Smooth muscle cell (in vitro differentiated cells): ENCODE measurements at regions not wholly inside any gene's neighbourhood (a gene's known extent, or its start where the extent isn't known, plus 50 kb on each side); places are given as distances from the start of the nearest gene placed in this dataset.

Experiments
- DNase-seq: peaks from one replicate; lab custom pipeline; 2025; ENCODE audit not compliant: unreplicated experiment; lab: John Stamatoyannopoulos, UW
- H2AFZ ChIP-seq: fragments of 200-600 bp; sonication (generic); 2 replicates; pipeline ENCODE4 v1.6.0; 2016; ENCODE audit warnings: antibody characterized with exemption, low read depth, mild to moderate bottlenecking
- H3F3A ChIP-seq: fragments of 200-600 bp; sonication (generic); 2 replicates; pipeline ENCODE4 v1.6.0; 2017; ENCODE audit warnings: antibody characterized with exemption, low read depth
- H3K27ac ChIP-seq: fragments of 200-600 bp; sonication (generic); 2 replicates; pipeline ENCODE4 v1.5.1; 2016; ENCODE audit warnings: low read depth, mild to moderate bottlenecking
- H3K27me3 ChIP-seq: fragments of 200-600 bp; sonication (generic); 2 replicates; pipeline ENCODE4 v1.6.1; 2016; ENCODE audit warnings: low read depth, mild to moderate bottlenecking
- H3K36me3 ChIP-seq: fragments of 200-600 bp; sonication (generic); 2 replicates; pipeline ENCODE4 v1.5.1; 2016; ENCODE audit warnings: low read depth
- H3K4me1 ChIP-seq: fragments of 200-600 bp; sonication (generic); 2 replicates; pipeline ENCODE4 v1.5.1; 2016; ENCODE audit warnings: low read depth
- H3K4me2 ChIP-seq: fragments of 200-600 bp; sonication (generic); 2 replicates; pipeline ENCODE4 v1.6.0; 2016; ENCODE audit warnings: mild to moderate bottlenecking
- H3K4me3 ChIP-seq: fragments of 200-600 bp; sonication (generic); 2 replicates; pipeline ENCODE4 v1.5.1; 2016; ENCODE audit warnings: mild to moderate bottlenecking
- H3K79me2 ChIP-seq: fragments of 200-600 bp; sonication (generic); 2 replicates; pipeline ENCODE4 v1.6.0; 2016; ENCODE audit warnings: low read depth, mild to moderate bottlenecking
- H3K9ac ChIP-seq: fragments of 200-600 bp; sonication (generic); 2 replicates; pipeline ENCODE4 v1.6.0; 2016; ENCODE audit warnings: low read depth
- H3K9me3 ChIP-seq: fragments of 200-600 bp; sonication (generic); replicated peaks from 2 replicates; pipeline ENCODE4 v1.5.1; 2016; ENCODE audit warnings: low read depth
- H4K20me1 ChIP-seq: fragments of 200-600 bp; sonication (generic); 2 replicates; pipeline ENCODE4 v1.6.0; 2016; ENCODE audit warnings: low read depth
- WGBS: methylation state at CpG from one replicate; pipeline ENCODE4 v1.1.7; 2016; ENCODE audit warnings: low lambda C conversion rate; 5-methylcytosine and 5-hydroxymethylcytosine counted together
- TF ChIP-seq, protein P1 (sequence below): fragments of 200-600 bp; sonication (generic); IDR thresholded peaks from 2 replicates; pipeline ENCODE4 v1.5.1; 2017; ENCODE audit warnings: borderline replicate concordance, mild to moderate bottlenecking, antibody characterized with exemption; ENCODE audit not compliant: insufficient read depth, poor library complexity, severe bottlenecking

DNA sequence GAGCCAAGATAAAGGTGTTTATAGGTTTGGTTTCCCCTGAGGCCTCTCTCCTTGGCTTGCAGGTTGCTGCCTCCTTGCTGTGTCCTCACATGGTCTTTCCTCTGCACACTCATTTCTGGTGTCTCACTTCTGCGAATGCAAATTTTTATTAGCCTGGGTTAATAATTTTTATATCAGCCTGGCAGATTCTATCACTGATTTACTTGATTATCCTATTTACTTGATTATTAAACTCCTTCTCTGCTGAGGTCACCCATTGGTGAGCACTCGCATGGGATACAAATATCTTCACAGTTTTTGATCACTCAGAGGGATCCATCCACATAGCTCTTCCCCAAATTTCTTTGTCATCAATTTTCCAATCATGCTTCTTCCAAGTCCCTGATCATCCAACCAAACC, 90.9 kb upstream of the IGLL5 start:
- TF ChIP-seq, protein P1, sequence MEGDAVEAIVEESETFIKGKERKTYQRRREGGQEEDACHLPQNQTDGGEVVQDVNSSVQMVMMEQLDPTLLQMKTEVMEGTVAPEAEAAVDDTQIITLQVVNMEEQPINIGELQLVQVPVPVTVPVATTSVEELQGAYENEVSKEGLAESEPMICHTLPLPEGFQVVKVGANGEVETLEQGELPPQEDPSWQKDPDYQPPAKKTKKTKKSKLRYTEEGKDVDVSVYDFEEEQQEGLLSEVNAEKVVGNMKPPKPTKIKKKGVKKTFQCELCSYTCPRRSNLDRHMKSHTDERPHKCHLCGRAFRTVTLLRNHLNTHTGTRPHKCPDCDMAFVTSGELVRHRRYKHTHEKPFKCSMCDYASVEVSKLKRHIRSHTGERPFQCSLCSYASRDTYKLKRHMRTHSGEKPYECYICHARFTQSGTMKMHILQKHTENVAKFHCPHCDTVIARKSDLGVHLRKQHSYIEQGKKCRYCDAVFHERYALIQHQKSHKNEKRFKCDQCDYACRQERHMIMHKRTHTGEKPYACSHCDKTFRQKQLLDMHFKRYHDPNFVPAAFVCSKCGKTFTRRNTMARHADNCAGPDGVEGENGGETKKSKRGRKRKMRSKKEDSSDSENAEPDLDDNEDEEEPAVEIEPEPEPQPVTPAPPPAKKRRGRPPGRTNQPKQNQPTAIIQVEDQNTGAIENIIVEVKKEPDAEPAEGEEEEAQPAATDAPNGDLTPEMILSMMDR = no peak
- Histone ChIP-seq H3K9me3 (no peaks in the 10 kb centered on the region), H2AFZ (no peak overlapping the region), H3K27ac (no peak overlapping the region), H3K27me3 (peaks cover 30% of the 10 kb centered on the region), H3K36me3 (no peaks in the 10 kb centered on the region), H3K4me2 (no peak overlapping the region), H3K9ac (no peak overlapping the region), H3K79me2 (no peaks in the 10 kb centered on the region), H3K4me1 (no peaks in the 10 kb centered on the region), H4K20me1 (no peaks in the 10 kb centered on the region), H3F3A (no peaks in the 10 kb centered on the region), H3K4me3 (no peak overlapping the region)
- no peak for DNase-seq
- WGBS = 46% methylated on average over 2 of the region's 2 CpGs

DNA sequence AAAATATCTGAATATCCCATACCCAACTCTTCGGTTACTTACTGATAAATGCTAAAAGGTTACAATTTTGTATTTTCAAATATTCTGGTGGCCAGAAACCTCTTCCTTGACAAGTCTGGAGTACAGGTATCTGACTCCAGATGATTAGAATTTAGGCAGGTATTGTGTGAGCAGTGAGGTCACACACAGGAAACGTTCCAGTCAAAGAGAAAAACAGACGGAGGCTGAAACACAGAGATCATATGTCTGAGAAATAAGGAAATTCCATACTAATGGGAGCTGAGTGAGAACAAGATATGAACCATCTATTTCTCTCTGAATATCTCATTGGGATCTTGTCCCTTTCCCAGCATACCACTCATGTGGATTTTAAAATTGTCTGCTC, 89.4 kb upstream of the IGLL5 start:
- Histone ChIP-seq H3K9me3 (no peaks in the 10 kb centered on the region), H3K4me1 (no peaks in the 10 kb centered on the region), H3K4me3 (no peak overlapping the region), H3K27ac (no peak overlapping the region), H3K4me2 (no peak overlapping the region), H2AFZ (no peak overlapping the region), H3K27me3 (peaks cover 45% of the 10 kb centered on the region), H3K79me2 (no peaks in the 10 kb centered on the region), H3K36me3 (no peaks in the 10 kb centered on the region), H3K9ac (no peak overlapping the region), H4K20me1 (no peaks in the 10 kb centered on the region), H3F3A (no peaks in the 10 kb centered on the region)
- 48% methylated on average over 3 of the region's 3 CpGs for WGBS
- DNase-seq = no peak
- TF ChIP-seq, protein P1 = no peak

DNA sequence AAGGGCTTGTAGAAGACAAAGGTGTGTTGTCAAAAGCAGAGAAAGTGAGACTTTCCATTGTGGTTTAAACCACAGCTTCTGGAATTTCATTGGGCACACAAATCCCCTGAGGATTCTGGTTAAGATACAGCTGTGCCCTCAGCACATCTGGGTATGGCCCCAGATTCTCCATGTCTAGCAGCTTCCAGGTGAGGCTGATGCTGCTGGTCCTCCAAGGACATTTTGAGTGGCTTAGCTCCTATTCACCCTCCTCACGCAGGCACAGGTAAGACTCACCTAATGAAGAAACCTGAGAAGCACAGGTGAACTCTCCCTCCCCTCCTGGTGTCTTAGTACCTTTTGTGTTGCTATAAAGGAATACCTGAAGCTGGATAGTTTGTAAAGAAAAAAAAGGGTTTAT, 88.9 kb upstream of the IGLL5 start:
- 52% methylated on average over 1 of the region's 1 CpG for WGBS

DNA sequence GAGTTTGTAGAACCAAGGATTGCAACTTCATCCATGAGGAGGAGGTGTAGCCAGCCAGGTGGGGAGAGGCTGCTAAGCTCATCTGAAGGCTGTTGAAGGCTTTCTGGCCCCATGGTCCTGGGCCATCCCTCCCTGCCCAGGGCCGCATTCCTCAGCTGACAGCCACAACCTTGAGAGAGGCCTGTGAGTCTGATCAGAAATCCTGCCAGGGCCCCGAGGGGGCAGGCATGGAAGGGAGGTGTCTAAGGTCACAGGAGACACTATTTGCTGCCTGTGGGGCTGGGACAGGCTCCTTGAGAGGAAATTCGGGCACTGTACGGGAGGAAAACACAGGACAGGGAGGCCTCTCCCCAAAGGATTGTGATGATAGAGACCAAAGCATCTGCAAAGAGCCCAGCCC, 88.1 kb upstream of the IGLL5 start:
- 48% methylated on average over 4 of the region's 4 CpGs for WGBS
- no peak overlapping the region for H3K9ac ChIP-seq
- H3K4me1 ChIP-seq = no peaks in the 10 kb centered on the region
- H3K9me3 ChIP-seq = no peaks in the 10 kb centered on the region
- H3K4me2 ChIP-seq = no peak overlapping the region
- peaks cover 58% of the 10 kb centered on the region for H3K27me3 ChIP-seq
- DNase-seq = no peak
- H3K79me2 ChIP-seq = no peaks in the 10 kb centered on the region
- no peaks in the 10 kb centered on the region for H4K20me1 ChIP-seq
- no peak overlapping the region for H3K27ac ChIP-seq
- no peak overlapping the region for H2AFZ ChIP-seq
- H3F3A ChIP-seq = no peaks in the 10 kb centered on the region
- H3K36me3 ChIP-seq = no peaks in the 10 kb centered on the region
- TF ChIP-seq, protein P1 = no peak
- no peak overlapping the region for H3K4me3 ChIP-seq

More for the DNA sequence above, 88.9 kb upstream of the IGLL5 start:
- Histone ChIP-seq H3K9me3 (no peaks in the 10 kb centered on the region), H3K27me3 (peaks cover 50% of the 10 kb centered on the region), H3F3A (no peaks in the 10 kb centered on the region), H2AFZ (no peak overlapping the region), H3K4me3 (no peak overlapping the region), H3K36me3 (no peaks in the 10 kb centered on the region), H4K20me1 (no peaks in the 10 kb centered on the region), H3K4me2 (no peak overlapping the region), H3K4me1 (no peaks in the 10 kb centered on the region), H3K27ac (no peak overlapping the region), H3K9ac (no peak overlapping the region), H3K79me2 (no peaks in the 10 kb centered on the region)
- TF ChIP-seq, protein P1 = no peak
- no peak for DNase-seq
